GM21515 (cell line): ENCODE measurements at regions not wholly inside any gene's neighbourhood (a gene's known extent, or its start where the extent isn't known, plus 50 kb on each side); places are given as distances from the start of the nearest gene placed in this dataset.

Experiments used
- ATAC-seq: cut with Tn5 transposase; IDR thresholded peaks from one replicate; pipeline ENCODE4 v1.9.1; 2021; ENCODE audit not compliant: unreplicated experiment

DNA sequence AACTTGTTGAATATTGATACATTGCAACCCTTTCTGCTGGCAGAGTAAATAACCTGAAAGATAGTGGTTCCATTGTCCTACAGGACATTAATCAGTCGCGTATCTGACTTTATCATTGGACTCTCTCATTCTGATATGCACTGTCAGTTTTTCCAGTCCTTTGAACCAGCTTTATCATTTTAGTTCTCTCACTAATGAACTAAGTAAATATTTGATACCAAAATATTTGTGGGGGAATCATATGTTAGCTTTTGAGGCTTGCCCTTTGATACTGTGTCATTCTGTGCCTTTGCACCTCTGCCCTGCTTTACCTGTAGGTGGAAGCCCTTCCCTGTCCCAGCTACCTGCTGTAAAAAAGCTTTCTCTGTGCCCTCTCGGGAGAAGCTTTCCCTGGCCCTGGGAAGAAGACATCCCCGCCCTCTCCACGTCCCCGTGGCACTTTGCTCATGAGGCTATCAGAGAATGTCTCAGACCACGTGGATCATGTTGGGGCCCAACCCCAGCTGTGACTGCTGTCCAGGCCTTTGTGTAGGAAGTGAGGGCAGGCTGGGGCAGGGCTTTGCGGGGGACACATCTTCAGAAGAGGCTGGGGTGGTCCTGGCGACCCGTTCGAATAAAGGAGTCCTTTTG is 117.8 kb upstream of the NXT1 start:
- ATAC-seq = no peak

DNA sequence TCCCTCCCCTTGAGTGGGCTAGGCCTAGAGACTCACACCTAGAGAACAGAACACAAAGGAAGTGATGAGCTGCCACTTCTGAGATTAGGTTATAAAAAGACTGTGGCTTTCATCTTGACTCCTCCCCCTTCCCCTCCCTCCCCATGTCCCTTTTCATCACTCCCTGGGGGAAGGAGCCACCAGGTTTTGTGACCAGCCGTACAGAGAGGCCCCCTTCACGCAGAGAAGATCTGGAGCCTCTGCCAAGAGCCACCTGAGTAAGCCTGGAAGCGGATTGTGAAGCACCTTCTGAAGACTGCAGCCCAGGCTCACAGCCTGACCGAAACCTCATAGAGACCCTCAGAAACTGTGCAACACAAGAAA is 118.4 kb upstream of the NXT1 start:
- no peak for ATAC-seq

DNA sequence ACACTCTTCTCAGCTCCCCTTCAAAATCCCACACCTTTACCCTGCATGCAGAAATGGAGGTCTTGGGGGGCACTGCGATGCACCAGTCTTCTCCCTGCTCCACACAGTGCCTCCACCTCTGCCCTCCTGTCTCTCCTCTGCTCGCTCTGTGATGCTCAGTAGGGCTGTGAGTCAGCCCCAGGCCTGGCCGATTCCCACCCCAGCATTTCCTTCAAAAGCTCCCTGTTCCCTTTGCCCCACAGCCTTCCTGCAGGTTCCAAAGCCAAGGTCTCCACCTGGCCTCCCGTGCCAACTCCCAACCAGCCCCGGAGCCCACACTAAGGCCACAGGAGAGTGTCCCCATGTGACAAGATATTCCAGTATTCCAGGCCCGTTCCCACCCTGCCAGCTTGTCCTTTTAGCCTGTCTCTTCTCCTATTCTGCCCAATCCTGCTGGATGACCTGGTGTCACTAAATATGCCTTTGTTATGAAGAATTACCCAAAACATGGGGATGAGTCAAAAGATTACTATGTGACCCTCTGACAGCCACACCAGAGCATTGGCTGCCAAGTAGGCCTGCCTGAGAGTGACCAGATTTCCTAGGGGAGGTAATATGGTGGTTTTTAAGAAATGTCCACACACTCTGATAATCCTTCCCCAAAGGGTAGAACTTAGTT is 118.9 kb upstream of the NXT1 start:
- ATAC-seq = no peak

DNA sequence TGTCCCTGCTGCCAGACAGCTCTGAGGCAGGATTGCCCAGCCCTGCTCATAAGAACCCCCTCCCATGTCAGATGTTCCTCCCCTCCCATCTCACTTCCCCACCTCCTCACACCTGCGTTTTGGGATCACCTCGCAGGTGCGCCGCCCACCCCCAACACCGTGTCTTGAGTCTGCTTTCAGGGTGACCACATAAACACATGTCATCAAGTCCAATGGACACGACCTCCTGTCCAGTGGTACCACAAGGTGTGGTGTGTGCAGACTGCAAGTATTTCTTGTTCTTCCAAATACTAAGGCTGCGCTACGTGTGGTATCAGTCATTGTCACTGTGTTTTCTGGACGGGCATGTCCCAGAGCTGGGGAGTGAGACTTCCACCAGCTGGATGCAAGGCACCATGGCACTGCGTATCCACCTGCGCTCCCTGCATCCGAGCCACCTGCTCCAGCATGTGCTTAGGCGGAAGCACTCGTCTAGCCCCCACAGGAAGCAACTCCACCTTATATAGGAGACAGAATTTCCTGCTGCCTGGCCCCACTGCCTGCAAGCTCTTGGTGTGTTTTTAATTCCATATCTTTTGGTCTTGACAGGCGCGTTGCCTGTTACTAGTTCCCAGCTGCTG is 119.7 kb upstream of the NXT1 start:
- no peak for ATAC-seq

DNA sequence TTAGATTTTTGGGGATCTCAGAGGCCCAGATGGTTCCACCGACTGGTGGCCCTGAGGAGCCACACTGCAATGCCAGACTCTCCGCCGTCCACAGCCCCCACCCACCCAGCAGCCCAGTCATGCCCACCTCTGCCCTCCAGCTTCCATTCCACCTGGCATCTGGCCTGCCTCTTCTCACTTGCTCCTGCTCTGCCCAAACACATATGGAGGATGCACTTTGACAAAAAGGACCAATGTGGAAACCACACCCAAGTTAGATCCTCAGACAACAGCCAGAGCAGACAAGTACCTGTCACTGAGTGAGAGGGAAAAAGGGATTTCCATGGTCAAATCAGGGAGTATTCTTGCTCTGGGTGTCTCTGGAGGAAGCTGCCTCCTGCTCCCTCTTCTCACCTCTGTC is 120.6 kb upstream of the NXT1 start:
- ATAC-seq = no peak

DNA sequence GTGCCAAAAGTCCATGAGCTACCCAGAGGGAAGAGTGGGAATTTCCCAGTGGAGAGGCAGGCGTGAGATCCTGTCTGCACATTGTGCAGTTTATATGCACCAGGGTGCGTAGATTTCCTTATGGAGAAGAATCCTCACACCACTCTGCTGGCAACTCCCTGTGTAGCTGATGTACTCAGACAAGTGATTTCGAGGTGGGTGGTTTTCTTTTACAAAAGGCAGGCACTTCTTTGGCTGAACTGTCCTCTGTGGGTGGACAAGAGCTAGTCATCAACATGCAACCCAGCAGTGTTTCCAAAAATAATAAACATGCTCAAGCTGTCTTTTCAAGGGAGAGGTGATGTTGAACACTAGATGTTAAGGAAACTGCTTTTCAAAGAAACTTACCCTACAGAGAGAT is 121.7 kb upstream of the NXT1 start:
- ATAC-seq = no peak

DNA sequence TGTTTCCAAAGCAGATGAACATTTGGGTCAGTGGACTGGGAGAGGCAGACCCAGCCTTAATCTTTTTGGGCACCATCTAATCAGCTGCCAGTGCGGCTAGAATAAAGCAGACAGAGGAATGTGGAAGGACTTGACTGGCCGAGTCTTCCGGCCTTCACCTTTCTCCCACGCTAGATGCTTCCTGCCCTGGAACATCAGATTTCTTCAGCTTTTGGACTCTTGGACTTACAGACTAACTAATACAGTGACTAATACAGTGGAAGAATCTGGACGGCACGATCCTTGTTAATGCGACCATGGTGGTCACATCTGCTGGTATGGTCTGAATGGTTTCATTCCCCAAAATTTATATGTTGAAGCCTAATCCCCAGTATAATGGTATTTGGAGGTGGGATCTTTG is 122.6 kb upstream of the NXT1 start:
- ATAC-seq = no peak

DNA sequence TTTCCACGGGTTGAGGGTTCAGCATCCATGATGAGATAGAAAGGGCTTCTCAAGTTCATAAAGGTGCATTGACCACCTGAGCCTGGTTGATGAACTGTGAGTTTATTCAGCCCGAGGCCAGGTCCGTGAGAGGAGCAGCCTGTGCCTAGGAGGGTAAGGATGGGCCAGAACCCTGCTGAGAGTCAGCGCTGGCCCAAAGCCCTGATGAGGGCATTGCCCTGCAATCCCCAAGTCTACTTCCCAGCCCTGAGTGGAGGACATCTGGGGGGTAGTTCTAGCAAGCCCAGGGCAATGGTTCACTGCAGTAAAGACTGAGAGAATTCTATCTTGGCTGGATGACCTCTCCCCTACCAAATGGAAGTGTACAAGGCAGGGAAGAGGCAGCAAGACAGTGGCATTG is 123.3 kb upstream of the NXT1 start:
- ATAC-seq = no peak

DNA sequence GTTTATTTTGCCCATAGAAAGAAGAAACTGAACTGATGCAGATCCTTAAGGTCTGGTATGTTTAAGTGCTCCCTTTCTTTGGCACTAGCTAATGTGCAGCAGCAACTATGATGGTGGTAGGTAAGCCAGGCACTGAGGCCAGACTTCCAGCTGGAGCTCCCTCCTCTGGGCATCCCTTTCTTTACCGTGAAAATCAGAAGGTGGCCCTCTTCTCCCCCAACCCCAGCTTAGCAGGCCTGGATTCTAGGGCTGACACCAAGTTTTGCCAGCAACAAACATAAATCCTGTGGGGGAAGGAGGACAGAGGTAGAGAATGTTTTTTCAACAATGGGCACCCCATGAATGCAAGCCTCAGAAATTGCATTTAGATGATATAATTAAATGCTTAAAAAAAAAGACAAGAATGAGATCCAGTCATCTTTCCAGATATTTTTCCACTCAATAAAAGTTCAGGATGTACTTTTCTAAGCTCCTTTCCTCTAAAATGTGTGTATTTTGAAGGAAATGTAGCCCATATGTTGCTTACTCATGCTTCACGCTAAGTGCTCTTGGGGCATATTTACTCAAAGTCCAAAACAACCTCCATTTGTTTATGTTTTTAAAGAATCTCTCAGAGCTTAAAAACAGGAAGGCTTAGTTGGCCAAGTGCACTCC is 123.9 kb upstream of the NXT1 start:
- no peak for ATAC-seq

DNA sequence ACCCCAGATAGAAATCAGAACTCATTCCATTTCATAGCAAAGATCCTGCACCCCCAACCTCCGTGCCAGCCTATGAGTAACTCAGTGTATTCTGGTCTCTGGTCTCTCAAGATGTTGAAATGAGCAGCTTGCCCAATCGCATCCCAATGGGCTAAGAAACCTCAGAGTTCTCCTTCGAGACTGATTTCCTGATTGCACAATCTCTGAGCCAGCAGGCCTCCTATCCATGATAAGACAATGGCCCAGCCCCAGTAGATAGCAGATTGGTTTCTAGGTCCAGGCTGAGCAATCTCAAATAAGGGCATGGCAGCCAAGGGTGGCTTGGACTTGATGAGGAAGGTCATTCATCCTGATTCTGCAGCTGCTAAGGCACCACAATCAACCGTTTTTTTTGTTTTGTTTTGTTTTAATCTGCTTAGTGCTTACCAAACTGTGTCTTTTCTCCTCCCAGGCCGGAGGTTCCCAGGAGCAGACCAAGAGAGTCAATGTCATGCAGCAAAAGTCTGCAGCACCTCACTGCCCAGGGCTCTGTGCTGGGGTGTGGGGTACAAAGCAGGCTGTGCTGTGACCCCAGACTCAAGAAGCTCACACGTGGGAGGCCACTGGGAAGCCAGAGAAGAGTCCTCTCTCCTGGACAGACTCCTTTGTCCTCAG is 125.1 kb upstream of the NXT1 start:
- ATAC-seq = no peak

DNA sequence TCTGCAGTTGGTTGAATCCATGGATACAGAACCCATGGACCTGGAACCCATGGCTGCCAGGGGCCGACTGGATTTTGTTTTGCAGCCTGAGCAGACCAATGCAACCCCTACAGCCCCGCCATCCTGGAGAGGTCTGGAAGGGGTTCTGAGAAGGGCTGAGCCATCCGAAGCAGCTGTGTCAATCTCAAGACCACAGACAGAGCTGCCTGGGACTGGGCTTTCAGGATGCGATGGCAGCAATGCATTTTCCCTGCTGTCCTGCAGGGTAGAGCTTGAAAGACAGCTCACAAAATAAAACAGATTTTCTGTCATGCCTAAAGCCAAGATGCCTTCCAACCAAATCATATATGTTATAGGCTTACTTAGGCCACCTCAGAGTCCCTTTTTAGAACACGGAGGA is 125.8 kb upstream of the NXT1 start:
- ATAC-seq = no peak

DNA sequence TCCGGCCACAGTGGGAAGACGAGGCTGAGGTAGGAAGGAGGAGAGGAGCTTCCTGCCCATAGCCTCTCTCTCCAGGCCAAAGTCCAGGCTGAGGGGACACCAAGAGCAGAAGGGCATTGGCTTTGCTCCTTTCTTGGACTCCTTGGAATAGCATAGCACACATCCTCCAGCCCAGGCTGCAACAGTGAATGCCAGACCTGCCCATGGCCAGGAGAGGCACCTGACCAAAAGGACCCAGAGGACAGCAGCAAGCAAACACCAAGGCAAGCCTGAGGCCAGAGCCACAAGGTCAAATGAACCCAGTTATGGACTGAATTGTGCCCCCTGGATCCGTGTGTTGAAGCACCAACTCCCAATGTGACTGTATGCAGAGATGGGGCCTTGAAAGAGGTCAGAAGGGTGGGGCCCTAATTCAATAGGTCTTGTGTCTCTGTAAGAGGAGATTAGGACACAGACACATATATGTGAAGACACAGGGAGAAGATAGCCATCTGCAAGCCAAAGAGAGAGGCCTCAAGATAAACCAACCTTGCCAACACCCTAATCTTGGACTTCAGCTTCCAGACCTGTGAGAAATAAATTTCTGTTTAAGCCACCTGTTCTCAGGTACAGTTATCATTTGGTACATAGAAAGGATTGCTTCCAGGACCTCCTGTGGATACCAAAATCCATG is 126.5 kb upstream of the NXT1 start:
- ATAC-seq = no peak

DNA sequence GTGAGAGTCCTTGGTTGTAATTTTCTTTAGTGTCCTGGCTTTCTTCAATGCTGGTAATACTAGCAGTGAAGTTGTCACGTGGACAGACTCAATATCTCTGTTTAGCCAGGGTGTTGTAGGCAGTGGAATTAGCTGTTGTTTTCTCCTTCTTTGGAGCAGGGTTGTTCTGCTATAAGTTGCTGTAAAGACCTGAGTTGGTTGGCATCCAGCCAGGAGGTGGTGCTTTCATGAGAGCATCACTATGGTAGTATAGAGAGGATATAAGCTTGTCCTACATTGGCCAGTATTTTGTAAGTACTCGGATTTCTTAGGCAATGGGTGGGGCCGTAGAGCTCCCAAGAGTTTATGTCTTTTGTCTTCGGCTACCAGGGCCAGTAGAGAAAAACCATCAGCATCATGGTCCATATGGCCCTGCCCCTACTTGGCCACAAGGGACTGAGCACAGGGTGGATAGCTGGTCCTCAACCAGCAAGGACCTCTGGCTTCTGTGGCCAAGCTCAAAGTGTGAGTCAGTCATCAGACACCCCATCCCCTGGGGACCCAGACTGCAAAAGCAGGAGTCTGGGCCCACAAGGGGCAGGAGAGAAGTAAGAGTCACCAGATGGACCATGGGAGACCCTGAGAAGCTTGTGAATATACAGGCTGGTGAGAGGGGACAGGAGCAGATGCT is 127.9 kb upstream of the NXT1 start:
- ATAC-seq = no peak

DNA sequence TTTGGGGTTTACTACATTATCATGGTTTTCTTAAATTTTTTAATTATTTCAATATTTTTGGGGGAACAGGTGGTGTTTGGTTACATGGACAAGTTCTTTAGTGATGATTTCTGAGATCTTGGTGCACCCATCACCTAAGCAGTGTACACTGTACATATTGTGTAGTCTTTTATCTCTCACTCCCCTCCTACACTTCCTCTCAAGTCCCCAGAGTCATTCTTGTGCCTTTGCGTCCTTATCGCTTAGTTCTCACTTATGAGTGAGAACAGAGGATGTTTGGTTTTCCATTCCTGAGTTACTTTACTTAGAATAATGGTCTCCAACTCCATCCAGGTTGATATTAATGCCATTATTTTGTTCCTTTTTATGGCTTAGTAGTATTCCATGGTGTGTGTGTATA is 130.9 kb upstream of the CD93 start:
- ATAC-seq = no peak

DNA sequence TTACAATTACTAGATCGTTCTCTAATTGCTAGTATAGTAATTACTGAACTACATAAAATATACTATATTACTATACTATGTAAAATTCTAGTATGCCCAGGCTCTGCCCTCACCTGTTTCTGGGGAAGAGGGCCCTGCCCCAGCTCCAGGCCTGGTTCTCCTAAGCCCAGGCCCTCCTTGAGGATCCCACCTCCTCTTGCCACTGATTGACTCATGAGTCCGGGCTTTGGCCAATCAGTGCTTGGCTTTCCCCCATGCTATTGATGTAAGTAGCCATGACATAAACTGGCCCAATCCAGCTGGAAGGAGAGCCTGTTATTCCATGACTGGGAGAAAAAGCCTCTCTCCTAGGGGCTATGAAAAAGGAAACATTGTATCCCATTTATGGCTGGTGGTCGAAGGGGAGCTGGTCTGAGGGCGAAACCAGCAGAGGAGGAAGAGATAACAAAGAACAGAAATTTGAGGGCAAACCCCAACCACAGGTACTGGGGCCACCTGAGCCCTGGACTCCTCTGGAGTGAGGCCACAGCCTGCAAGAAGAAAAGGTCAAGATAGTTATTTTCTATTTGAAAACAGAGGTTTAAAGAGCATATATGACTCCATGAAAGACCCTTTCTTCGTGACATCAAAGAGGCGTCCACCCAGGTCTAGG is 129.3 kb upstream of the CD93 start:
- ATAC-seq = no peak

DNA sequence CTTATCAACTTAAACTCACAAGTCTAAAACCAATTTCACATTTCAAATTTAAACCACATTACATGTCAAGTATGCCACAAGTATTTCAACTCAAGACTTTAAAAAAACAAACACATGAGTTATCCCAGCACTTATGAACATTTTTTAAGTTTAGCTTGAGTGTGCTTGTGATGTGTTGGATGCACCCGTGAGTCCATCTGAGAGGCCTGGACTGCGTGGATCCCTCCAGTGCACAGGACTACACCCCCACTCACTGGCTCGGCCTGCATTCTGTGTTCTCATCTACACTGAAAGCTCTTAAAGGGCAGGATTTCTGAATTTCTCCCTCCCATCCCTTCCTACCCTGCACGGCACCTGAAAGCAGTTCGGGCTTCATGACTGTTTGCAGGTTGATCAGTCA is 128.8 kb upstream of the CD93 start:
- ATAC-seq = no peak

DNA sequence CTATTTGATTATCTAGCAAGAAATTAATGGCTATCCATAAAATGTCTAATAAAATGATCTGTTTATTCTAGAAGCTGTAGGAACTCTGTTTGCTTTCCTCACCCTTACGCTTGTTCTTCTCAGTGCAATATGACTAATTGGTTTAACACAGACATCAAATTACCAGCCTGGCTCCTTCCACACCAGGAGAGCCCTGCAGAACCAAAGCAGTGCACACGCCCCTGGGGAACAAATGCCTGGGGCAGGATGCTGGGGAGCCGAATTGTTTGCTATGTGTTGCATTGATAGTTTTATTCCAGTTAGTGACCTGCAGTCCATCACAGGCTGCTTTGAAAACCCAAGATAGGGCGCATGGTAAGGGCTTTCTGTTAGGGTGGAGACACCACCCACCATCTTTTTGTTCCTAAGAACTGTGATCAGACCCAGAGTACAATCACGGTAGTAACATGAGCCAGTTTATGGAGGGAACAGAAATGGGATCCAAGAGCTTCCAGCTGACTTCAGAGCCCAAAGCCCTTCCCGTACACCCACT is 126.4 kb upstream of the CD93 start:
- ATAC-seq = no peak

DNA sequence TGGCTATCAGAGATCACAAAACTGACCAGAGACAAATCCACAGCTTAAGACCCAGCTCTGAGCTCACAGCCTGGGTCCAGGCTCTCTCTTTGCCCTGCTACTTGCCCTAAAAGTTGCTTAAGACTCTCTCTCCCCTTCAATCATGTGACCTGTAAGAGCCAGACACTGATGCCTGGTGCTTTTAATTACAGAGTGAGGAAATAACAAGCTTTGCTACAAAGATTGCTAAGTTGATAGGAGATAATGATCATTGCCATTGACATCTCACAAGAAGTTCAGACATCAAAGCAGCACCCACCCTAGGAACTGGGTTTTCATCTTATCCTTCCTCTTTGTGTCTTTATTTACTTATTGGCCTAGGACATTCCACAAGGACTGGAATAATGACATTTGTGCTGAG is 125.9 kb upstream of the CD93 start:
- ATAC-seq = no peak

DNA sequence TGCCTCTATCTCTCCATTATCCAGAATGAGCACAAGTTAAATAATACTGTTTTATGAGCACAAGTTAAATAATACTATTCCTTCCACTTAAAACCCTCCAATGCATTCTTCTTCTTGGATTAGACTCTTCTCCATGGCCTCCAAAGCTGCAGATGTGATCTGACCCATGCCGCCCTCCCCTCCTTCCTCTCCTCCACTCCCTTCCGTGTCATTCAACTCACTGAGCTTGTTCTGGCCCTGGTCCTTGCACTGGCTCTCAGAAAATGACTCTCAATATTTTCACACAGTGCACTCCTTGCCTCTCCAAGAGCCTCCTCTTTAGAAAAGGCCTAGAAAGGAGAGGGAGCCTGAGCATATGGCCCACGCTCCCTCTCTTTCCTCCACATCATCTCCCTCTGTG is 125.0 kb upstream of the CD93 start:
- ATAC-seq = no peak
